NCI-H1048 (cell line): ENCODE measurements at regions not wholly inside any gene's neighbourhood (a gene's known extent, or its start where the extent isn't known, plus 50 kb on each side); places are given as distances from the start of the nearest gene placed in this dataset.

Experiments used
- DNase-seq: peaks from one replicate; lab custom pipeline; 2025; lab: John Stamatoyannopoulos, UW

- no peak for DNase-seq
Measured at GRCh38 chr2:144079803-144080202, 440.1 kb downstream of the ZEB2 start.

- no peak for DNase-seq
Measured at GRCh38 chr2:144078802-144079724, 440.9 kb downstream of the ZEB2 start.

- DNase-seq = no peak
Measured at GRCh38 chr2:144078106-144078505, 441.8 kb downstream of the ZEB2 start.

- no peak for DNase-seq
Measured at GRCh38 chr2:144074450-144074849, 445.5 kb downstream of the ZEB2 start.

GRCh38 chr2:144071461-144071860 lies 448.5 kb downstream of the ZEB2 start:
- no peak for DNase-seq

- no peak for DNase-seq
Measured at GRCh38 chr2:144067506-144067905, 452.4 kb downstream of the ZEB2 start.

- DNase-seq = no peak
Measured at GRCh38 chr2:144063602-144064001, 456.3 kb downstream of the ZEB2 start.

- DNase-seq = no peak
Measured at GRCh38 chr2:144054911-144055310, 465.0 kb downstream of the ZEB2 start.

- DNase-seq = no peak
Measured at GRCh38 chr2:144052083-144052482, 467.8 kb downstream of the ZEB2 start.

GRCh38 chr2:144049137-144049536 lies 470.8 kb downstream of the ZEB2 start:
- DNase-seq = no peak

- no peak for DNase-seq
Measured at GRCh38 chr2:144048631-144049060, 471.3 kb downstream of the ZEB2 start.

GRCh38 chr2:144042751-144043150 lies 477.2 kb downstream of the ZEB2 start:
- no peak for DNase-seq

GRCh38 chr2:144041612-144042011 lies 478.3 kb downstream of the ZEB2 start:
- DNase-seq = no peak

GRCh38 chr2:144040834-144041233 lies 479.1 kb downstream of the ZEB2 start:
- DNase-seq = no peak

- no peak for DNase-seq
Measured at GRCh38 chr2:144032566-144032965, 487.4 kb downstream of the ZEB2 start.

GRCh38 chr2:144030791-144031190 lies 489.1 kb downstream of the ZEB2 start:
- DNase-seq = no peak

- no peak for DNase-seq
Measured at GRCh38 chr2:144027593-144027992, 492.3 kb downstream of the ZEB2 start.

- no peak for DNase-seq
Measured at GRCh38 chr2:144026753-144027152, 493.2 kb downstream of the ZEB2 start.

GRCh38 chr2:144020047-144020446 lies 499.9 kb downstream of the ZEB2 start:
- DNase-seq = no peak

- DNase-seq = no peak
Measured at GRCh38 chr2:144015655-144016245, 504.2 kb downstream of the ZEB2 start.

- no peak for DNase-seq
Measured at GRCh38 chr2:144015036-144015435, 504.9 kb downstream of the ZEB2 start.

GRCh38 chr2:144014103-144014502 lies 505.8 kb downstream of the ZEB2 start:
- DNase-seq = no peak

- DNase-seq = no peak
Measured at GRCh38 chr2:144012304-144012703, 507.6 kb downstream of the ZEB2 start.
